Osteocyte (in vitro differentiated cells): ENCODE measurements at regions not wholly inside any gene's neighbourhood (a gene's known extent, or its start where the extent isn't known, plus 50 kb on each side); places are given as distances from the start of the nearest gene placed in this dataset.

Experiments used
- DNase-seq: peaks from one replicate; pipeline ENCODE4 v3.0.0; 2021; ENCODE audit warnings: mixed read lengths; ENCODE audit not compliant: unreplicated experiment; ENCODE audit errors: extremely low spot score
- H3K27ac Mint-ChIP-seq: one replicate; pipeline ENCODE4 v1.8.0; 2021; ENCODE audit warnings: mild to moderate bottlenecking, mixed read lengths; ENCODE audit not compliant: unreplicated experiment
- H3K27me3 Mint-ChIP-seq: one replicate; pipeline ENCODE4 v1.8.0; 2021; ENCODE audit warnings: mixed read lengths; ENCODE audit not compliant: unreplicated experiment
- H3K36me3 Mint-ChIP-seq: one replicate; pipeline ENCODE4 v1.8.0; 2021; ENCODE audit warnings: mixed read lengths; ENCODE audit not compliant: unreplicated experiment
- H3K4me1 Mint-ChIP-seq: one replicate; pipeline ENCODE4 v1.8.0; 2021; ENCODE audit warnings: mixed read lengths; ENCODE audit not compliant: unreplicated experiment
- H3K4me3 Mint-ChIP-seq: one replicate; pipeline ENCODE4 v1.8.0; 2021; ENCODE audit warnings: mild to moderate bottlenecking, moderate library complexity, mixed read lengths; ENCODE audit not compliant: unreplicated experiment
- H3K9me3 Mint-ChIP-seq: one replicate; pipeline ENCODE4 v1.8.0; 2021; ENCODE audit warnings: mixed read lengths; ENCODE audit not compliant: unreplicated experiment
- CTCF ChIP-seq: fragments of 200-600 bp; sonication (generic); IDR thresholded peaks from 2 replicates; pipeline ENCODE4 v1.5.0; 2021; ENCODE audit warnings: antibody characterized with exemption, mild to moderate bottlenecking, moderate library complexity

GRCh38 chr17:62322313-62322712, 58.0 kb upstream of the EFCAB3 start:
- Mint-ChIP-seq H3K9me3 (no peaks in the 10 kb centered on the region), H3K4me3 (no peak overlapping the region), H3K4me1 (no peaks in the 10 kb centered on the region), H3K27ac (no peak overlapping the region), H3K27me3 (peaks cover 43% of the 10 kb centered on the region), H3K36me3 (no peaks in the 10 kb centered on the region)
- no peak for DNase-seq
- TF ChIP-seq CTCF: no peak

- no peak for DNase-seq
- no peak overlapping the region for H3K27ac Mint-ChIP-seq
- TF ChIP-seq CTCF: no peak
These were observed 58.9 kb upstream of the EFCAB3 start for GRCh38 chr17:62321451-62321850.

GRCh38 chr17:62319846-62320245, 60.5 kb upstream of the EFCAB3 start:
- Mint-ChIP-seq H3K27me3 (peaks cover 49% of the 10 kb centered on the region), H3K36me3 (no peaks in the 10 kb centered on the region), H3K9me3 (no peaks in the 10 kb centered on the region), H3K4me3 (no peak overlapping the region), H3K27ac (no peak overlapping the region), H3K4me1 (no peaks in the 10 kb centered on the region)
- no peak for DNase-seq
- no peak for TF ChIP-seq CTCF

More at GRCh38 chr17:62321451-62321850, 58.9 kb upstream of the EFCAB3 start:
- peaks cover 45% of the 10 kb centered on the region for H3K27me3 Mint-ChIP-seq
- no peaks in the 10 kb centered on the region for H3K9me3 Mint-ChIP-seq
- H3K4me1 Mint-ChIP-seq: no peaks in the 10 kb centered on the region
- H3K36me3 Mint-ChIP-seq: no peaks in the 10 kb centered on the region
- no peak overlapping the region for H3K4me3 Mint-ChIP-seq

- peaks cover 51% of the 10 kb centered on the region for H3K27me3 Mint-ChIP-seq
- H3K9me3 Mint-ChIP-seq: peaks cover 9% of the 10 kb centered on the region
- H3K36me3 Mint-ChIP-seq: no peaks in the 10 kb centered on the region
- no peak overlapping the region for H3K4me3 Mint-ChIP-seq
- DNase-seq: no peak
- H3K4me1 Mint-ChIP-seq: no peaks in the 10 kb centered on the region
- no peak for TF ChIP-seq CTCF
- no peak overlapping the region for H3K27ac Mint-ChIP-seq
These were observed 71.0 kb upstream of the EFCAB3 start for GRCh38 chr17:62309396-62309795.

GRCh38 chr17:62307196-62307595, 73.2 kb upstream of the EFCAB3 start:
- H3K36me3 Mint-ChIP-seq: no peaks in the 10 kb centered on the region
- H3K27ac Mint-ChIP-seq: no peak overlapping the region
- no peak for TF ChIP-seq CTCF
- no peak overlapping the region for H3K4me3 Mint-ChIP-seq
- peaks cover 9% of the 10 kb centered on the region for H3K9me3 Mint-ChIP-seq
- peaks cover 55% of the 10 kb centered on the region for H3K27me3 Mint-ChIP-seq
- DNase-seq: no peak
- no peaks in the 10 kb centered on the region for H3K4me1 Mint-ChIP-seq
